CMK (cell line): ENCODE measurements at regions not wholly inside any gene's neighbourhood (a gene's known extent, or its start where the extent isn't known, plus 50 kb on each side); places are given as distances from the start of the nearest gene placed in this dataset.
"Not testable (repeated sequence)": the region's sequence is repeated elsewhere in the genome, so short reads cannot be mapped to it uniquely, and the experiment has no call there.

Source experiments
- DNase-seq: peaks from one replicate; pipeline ENCODE4 v3.0.0-alpha.2; 2010; ENCODE audit warnings: low read depth

DNA sequence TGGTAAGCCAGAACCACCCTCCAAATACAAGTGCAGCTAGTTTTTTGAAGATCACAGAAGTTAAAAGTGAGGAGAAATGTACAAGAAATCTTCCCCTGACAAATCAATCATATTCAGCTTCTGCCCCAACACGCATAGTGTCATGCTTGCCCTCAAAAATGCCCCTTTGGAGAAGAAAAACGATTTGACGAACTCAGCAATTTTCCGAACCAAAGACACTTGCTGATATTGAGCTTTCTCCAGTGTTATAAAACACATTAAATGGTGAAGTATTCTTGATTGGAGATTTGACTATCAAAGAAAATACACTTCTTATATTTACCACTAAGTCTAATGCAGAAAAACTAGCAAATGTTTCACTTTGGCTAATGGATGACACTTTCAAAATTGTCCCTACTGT lies 195.5 kb downstream of the ETV1 start:
- DNase-seq: no peak

DNA sequence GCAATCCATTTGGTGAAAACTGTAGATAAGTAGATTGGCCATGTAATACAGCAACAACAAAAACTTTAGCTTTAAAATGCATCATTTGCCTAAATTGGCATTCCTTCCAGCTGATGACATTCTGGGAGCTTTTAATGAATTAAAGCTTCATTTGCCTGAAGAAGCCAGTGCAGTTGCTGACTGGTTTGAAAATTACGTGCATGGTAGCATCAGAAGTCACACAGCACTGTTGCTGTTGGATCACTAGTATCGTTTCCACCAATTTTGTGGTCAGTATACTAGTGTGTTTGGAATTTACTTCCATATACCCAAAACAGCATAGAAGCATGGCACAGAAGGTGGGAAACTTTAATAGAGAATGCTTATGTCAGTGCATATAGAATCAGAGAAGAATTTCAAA lies 194.9 kb downstream of the ETV1 start:
- no peak for DNase-seq

DNA sequence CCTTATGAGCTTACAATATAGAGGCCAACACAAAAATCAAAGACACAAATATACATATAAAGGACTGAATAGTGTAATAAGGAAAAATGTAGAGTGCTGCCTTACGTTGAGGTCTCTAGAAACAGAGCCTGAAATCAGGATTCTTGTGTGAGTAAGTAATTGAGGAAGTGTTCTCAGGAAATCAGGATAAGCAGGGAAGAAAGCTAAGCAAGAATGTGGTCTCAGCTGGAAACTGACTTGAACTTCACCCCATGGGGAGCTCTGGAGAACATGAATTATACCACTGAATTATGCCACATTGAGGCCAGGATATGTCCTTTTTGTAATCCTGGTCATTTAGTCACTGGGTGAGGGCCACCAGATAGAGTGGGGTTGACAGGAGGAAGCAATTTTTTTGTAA lies 191.9 kb downstream of the ETV1 start:
- DNase-seq: no peak

GRCh38 chr7:13800694-13801448 lies 188.6 kb downstream of the ETV1 start:
- DNase-seq: no peak

DNA sequence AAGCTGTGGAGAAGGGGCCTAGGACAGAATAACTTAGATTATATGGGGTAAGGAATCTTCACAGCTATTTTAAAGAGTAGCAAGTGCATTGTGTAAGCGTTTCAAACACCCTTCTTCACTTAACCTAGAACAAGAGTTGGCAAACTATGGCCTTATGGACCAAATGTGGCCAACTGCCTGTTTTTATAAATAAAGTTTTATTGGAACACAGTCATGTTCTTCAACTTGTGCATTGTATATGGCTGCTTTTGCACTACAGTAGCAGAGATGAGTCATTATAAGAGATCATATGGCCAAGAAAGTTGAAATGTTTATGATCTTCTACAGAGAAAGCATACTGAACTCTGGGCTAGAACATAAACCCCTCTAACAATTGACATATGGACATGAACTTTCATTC lies 187.8 kb downstream of the ETV1 start:
- no peak for DNase-seq

GRCh38 chr7:13802651-13803050 lies 186.8 kb downstream of the ETV1 start:
- no peak for DNase-seq

- DNase-seq: no peak
These were observed 186.3 kb downstream of the ETV1 start for GRCh38 chr7:13803134-13803533.

DNA sequence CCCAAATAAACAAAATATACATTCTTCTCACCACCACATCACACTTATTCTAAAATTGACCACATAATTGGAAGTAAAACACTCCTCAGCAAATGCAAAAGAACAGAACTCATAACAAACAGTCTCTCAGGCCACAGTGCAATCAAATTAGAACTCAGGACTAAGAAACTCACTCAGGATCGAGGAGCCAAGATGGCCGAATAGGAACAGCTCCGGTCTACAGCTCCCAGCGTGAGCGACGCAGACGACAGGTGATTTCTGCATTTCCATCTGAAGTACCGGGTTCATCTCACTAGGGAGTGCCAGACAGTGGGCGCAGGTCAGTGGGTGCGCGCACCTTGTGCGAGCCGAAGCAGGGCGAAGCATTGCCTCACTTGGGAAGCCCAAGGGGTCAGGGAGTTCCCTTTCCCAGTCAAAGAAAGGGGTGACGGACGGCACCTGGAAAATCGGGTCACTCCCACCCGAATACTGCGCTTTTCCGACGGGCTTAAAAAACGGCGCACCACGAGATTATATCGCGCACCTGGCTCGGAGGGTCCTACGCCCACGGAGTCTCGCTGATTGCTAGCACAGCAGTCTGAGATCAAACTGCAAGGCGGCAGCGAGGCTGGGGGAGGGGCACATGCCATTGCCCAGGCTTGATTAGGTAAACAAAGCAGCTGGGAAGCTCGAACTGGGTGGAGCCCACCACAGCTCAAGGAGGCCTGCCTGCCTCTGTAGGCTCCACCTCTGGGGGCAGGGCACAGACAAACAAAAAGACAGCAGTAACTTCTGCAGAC lies 183.2 kb downstream of the ETV1 start:
- not testable (repeated sequence) for DNase-seq

DNA sequence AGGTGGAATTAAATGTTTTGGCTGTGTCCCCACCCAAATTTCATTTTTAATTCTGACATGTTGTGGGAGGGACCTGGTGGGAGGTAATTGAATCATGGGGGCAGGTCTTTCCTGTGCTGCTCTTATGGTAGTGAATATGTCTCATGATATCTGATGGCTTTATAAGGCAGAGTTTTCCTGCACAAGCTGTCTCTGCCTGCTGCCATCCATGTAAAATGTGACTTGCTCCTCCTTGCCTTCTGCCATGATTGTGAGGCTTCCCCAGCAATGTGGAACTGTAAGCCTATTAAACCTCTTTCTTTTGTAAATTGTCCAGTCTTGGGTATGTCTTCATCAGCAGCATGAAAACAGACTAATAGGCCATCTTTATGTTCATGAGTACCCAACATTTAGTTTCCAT lies 172.2 kb downstream of the ETV1 start:
- DNase-seq: not testable (repeated sequence)

- no peak for DNase-seq
These were observed 168.2 kb downstream of the ETV1 start for GRCh38 chr7:13821152-13821787.

DNA sequence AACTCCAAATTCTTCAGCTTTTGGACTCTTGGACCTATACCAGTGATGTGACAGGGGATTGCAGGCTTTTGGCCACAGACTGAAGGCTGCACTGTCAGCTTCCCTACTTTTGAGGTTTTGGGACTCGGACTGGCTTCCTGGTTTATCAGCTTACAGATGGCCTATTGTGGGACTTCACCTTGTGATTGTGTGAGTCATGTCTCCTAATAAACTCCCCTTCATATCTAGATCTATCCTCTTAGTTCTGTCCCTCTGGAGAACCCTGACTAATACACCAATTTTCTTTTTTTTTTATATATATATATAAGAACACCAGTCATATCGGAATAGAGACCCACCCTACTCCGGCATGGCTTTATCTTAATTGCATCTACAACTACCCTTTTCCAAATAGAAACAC lies 166.8 kb downstream of the ETV1 start:
- no peak for DNase-seq

DNA sequence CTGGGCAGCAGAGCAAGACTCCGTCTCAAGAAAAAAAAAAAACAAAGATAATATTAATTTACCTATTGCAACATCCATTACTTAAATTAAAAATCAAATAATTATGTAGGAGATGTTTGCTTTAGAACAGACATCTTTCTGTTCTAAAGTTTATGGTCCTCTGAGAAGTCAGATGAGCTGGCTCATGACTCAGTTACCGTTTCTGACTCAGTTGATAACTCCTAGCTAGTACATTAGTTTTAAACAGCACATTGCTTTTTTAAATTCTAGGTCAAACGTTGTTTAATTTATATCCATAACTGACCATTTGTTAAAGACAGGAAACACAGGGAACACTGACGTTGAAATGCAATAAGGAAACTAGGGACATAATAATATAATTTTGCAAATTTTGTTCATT lies 162.7 kb downstream of the ETV1 start:
- no peak for DNase-seq

DNA sequence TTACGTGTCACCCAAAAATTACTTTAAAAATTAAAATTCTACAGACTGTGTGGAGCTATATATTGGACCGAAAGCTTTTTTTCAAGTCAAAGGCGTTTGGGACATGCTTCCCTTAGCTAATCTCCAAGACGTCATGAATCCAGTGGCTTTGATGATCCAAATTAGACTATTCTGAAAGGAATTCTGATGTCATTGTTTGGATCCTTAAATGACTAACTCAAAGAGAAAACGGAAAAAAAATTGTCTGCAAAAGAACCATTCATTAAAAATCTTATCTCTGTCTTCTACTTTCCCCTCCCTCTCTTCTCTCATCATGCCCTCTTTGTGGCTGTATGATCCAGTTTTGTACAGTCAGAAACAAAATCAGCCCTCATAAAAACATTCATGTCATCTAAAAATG lies 161.8 kb downstream of the ETV1 start:
- DNase-seq: no peak

DNA sequence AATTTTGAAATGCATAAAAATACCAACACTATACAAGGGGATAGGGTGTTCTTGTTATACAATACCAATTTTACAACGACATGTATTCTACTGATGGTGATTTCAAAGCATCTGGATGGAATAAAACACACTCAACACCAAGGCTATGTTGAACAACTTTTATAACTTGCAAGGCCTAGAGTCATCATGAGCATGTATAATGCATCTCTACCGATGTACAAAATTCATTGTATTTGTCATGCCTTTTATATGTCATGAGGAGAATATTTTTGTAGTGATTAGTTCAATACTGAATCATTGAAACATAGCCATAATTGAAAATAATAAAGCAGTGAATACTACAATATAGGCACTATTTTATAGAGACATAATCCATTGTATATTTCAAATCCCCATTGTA lies 160.2 kb downstream of the ETV1 start:
- no peak for DNase-seq

DNA sequence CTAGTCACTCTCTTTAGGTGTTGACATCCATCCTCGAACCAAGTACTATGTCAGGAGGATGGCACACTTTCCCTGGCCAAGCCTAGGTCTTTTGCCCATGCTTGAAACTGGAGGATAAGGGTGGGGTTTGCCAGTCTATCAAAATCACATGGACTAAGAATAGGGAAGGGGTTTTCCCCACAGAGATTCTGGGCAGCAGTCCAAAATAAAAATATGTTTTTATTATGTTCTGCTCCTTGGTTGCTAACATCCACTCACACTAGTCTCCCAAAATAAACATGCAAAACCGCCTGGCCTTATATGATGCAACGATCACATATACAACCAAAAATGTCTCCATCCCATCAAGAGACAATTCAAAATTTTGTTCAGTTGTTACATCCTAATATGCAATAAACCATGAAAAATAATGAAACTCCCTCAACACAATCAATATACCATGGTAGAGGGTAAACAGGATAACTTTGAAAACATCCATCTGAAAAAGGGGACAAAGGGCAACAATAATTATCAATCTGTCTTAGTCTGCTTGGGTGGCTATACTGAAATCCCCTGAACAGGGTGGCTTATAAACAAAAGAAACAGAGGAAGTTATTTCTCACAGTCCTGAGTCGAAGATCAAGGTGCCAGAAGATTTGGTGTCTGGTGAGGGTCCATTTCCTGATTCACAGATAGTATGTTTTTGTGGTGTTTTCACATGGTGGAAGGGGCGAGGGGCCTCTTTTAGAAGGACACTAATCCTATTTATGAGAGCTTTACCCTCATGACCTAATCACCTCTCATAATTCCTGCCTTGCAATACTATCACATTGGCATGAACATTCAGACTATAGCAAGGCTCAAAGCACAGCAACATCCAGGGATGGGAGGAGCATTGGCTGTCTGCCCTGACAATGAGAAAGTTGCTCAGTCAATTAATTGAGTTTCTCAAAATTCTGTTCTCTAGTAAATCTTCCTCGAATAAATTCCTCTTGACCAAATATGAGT lies 159.3 kb downstream of the ETV1 start:
- DNase-seq: no peak

DNA sequence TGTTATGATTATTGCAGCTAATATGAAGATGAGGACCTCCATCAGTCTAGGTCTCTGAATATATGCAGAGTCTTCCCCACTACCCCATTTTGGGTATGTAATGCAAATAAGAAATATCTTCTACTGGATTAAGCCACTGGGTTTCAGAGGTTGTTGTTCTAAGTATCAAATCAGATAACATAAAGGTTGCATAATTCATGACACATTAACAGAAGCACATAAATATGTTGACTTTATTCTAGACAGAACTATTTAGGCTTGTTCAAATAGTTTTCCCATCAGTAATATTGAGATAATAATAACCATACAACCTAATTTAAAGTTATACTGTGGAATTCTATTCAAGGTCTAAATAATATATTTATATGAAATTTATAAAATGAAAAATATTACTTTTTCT lies 157.1 kb downstream of the ETV1 start:
- DNase-seq: no peak

- DNase-seq: no peak
These were observed 155.1 kb downstream of the ETV1 start for GRCh38 chr7:13834328-13834761.

DNA sequence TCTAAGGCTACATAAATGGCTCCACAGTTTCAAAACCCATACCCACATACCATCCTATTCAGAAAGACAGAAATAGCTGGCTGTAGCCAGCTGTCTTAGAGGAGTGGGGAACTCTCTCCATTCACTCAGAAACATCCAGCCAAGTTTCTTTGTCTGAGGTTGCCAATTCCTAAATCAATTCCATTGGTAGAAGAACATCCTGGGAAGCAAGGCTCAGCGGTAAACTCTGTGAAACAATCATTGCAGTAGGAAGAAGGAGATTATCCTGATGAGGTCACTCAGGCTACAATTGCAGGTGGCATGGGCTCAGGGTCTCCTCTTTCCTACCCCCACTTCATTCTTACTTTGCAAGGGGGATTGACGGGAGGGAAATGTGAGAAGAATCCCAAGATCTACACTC lies 154.0 kb downstream of the ETV1 start:
- DNase-seq: no peak

DNA sequence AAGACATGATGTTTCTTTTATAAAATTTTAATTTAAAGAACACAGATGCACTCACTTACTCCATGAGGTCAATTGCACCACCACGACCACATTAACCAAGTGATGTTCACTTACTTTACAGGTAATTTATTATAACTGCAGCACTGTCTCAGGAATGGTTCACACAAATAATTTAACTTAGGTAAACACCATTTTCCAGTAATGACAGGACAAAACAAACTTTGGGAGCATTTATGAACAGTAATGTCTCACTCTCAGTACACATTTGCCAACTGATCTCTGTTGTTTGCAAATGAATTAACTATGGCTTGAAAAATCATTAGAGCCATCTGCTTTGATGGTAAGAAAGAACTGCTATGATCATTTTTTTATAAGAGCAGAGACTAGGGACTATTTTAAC lies 150.4 kb downstream of the ETV1 start:
- DNase-seq: no peak
